Psoas muscle (tissue), 7 donors: ENCODE measurements at regions not wholly inside any gene's neighbourhood (a gene's known extent, or its start where the extent isn't known, plus 50 kb on each side); places are given as distances from the start of the nearest gene placed in this dataset.

Source experiments
- ATAC-seq, 4 donors: fragments of 200-7000 bp; cut with Tn5 transposase; one replicate each; pipeline ENCODE4 v1.9.1; 2020; ENCODE audit warnings: moderate library complexity in 3 of 4, mild to moderate bottlenecking in 2 of 4
- DNase-seq, 2 donors: peaks; one replicate each; pipeline ENCODE4 v3.0.0-alpha.2; 2020
- H3K27ac ChIP-seq: fragments of 200-600 bp; one replicate; pipeline ENCODE4 v1.8.0; 2022
- H3K27me3 ChIP-seq, 3 donors: fragments of 200-600 bp in 1 of 3; one replicate each; pipeline versions ENCODE4 v1.6.1 to v1.8.0; 2013 to 2022; ENCODE audit warnings: low read length in 2 of 3, mild to moderate bottlenecking in 2 of 3, moderate library complexity in 1 of 3; ENCODE audit not compliant: insufficient read depth in 3 of 3
- H3K36me3 ChIP-seq, 2 donors: fragments of 200-600 bp in 1 of 2; one replicate each; pipeline versions ENCODE4 v1.6.1 to v1.8.0; 2013 to 2022; ENCODE audit warnings: low read depth in 1 of 2, mild to moderate bottlenecking in 1 of 2, moderate library complexity in 1 of 2; ENCODE audit not compliant: insufficient read depth in 1 of 2
- H3K4me1 ChIP-seq: fragments of 200-600 bp; one replicate; pipeline ENCODE4 v1.8.0; 2022
- H3K4me3 ChIP-seq: fragments of 200-600 bp; one replicate; pipeline ENCODE4 v1.8.0; 2022; ENCODE audit warnings: mild to moderate bottlenecking
- H3K9me3 ChIP-seq: fragments of 200-600 bp; one replicate; pipeline ENCODE4 v1.8.0; 2022
- CTCF ChIP-seq: fragments of 200-600 bp; IDR thresholded peaks from one replicate; pipeline ENCODE4 v1.8.0; 2022; ENCODE audit warnings: antibody characterized with exemption
- WGBS, 3 donors: extraction: QIAGEN DNeasy Blood & Tissue Kit; methylation state at CpG; one replicate each; pipeline versions ENCODE4 v1.1.6 to v1.1.7; 2013; 5-methylcytosine and 5-hydroxymethylcytosine counted together
- intact Hi-C, 2 donors: fragments of 100-400 bp; cut with DNase I; formaldehyde crosslinking; loops; one replicate each; pipeline versions ENCODE4 v1.11.0 to v1.14.2; 2022
- donor health status: healthy with polysubstance abuse.
- donor health status: DM: no; HTN: no; CAD: no; lungs with moderate emphysema.
- donor health status: Bipolar disorder and iron deficiency.
- donor health status: healthy.
- donor health status: DM: yes; HTN: yes; CAD: no.
- donor health status: DM: no; HTN: no; CAD: no.
- donor health status: DM: yes; HTN: yes; CAD: no.

GRCh38 chr6:112799889-112800288 is 452.8 kb downstream of the RFPL4B start:
- H3K27me3 ChIP-seq: no peaks in the 10 kb centered on the region
- no peak overlapping the region for H3K27ac ChIP-seq
- no peak for DNase-seq
- no peaks in the 10 kb centered on the region for H3K36me3 ChIP-seq
- no peaks in the 10 kb centered on the region for H3K9me3 ChIP-seq
- H3K4me1 ChIP-seq: no peaks in the 10 kb centered on the region
- ATAC-seq: no peak
- intact Hi-C loops: no loop called here
- H3K4me3 ChIP-seq: no peak overlapping the region
- TF ChIP-seq CTCF: no peak
- WGBS, 3 donors: 87 to 97% (median 91%) methylated on average over 1 of the region's 1 CpG

- TF ChIP-seq CTCF: no peak
- DNase-seq: no peak
- WGBS, 3 donors: 88 to 95% (median 94%) methylated on average over 1 of the region's 1 CpG
- Histone ChIP-seq H3K27me3 (no peaks in the 10 kb centered on the region), H3K4me1 (no peaks in the 10 kb centered on the region), H3K27ac (no peak overlapping the region), H3K36me3 (no peaks in the 10 kb centered on the region), H3K9me3 (no peaks in the 10 kb centered on the region), H3K4me3 (no peak overlapping the region)
- no peak for ATAC-seq
- intact Hi-C loops: no loop called here
These were observed 453.3 kb downstream of the RFPL4B start for GRCh38 chr6:112800439-112800838.

- Histone ChIP-seq H3K4me3 (no peak overlapping the region), H3K27me3 (no peaks in the 10 kb centered on the region), H3K27ac (no peak overlapping the region), H3K4me1 (no peaks in the 10 kb centered on the region), H3K9me3 (no peaks in the 10 kb centered on the region), H3K36me3 (no peaks in the 10 kb centered on the region)
- DNase-seq: no peak
- intact Hi-C loops: no loop called here
- ATAC-seq: no peak
- WGBS, 3 donors: 92 to 93% (median 92%) methylated on average over 1 of the region's 1 CpG
- no peak for TF ChIP-seq CTCF
These were observed 453.8 kb downstream of the RFPL4B start for GRCh38 chr6:112800916-112801315.

GRCh38 chr6:112801468-112802080 is 454.4 kb downstream of the RFPL4B start:
- DNase-seq (no peak), ATAC-seq (no peak)
- Histone ChIP-seq H3K27me3 (no peaks in the 10 kb centered on the region), H3K4me1 (no peaks in the 10 kb centered on the region), H3K4me3 (no peak overlapping the region), H3K27ac (no peak overlapping the region), H3K9me3 (no peaks in the 10 kb centered on the region), H3K36me3 (no peaks in the 10 kb centered on the region)
- 50 to 61% (median 59%) methylated on average over 3 of the region's 3 CpGs for WGBS, 3 donors
- intact Hi-C loops: no loop called here
- no peak for TF ChIP-seq CTCF

- Histone ChIP-seq H3K27me3 (no peaks in the 10 kb centered on the region), H3K4me1 (no peaks in the 10 kb centered on the region), H3K36me3 (no peaks in the 10 kb centered on the region), H3K9me3 (no peaks in the 10 kb centered on the region), H3K27ac (no peak overlapping the region), H3K4me3 (no peak overlapping the region)
- TF ChIP-seq CTCF: no peak
- no peak for DNase-seq
- WGBS, 3 donors: 43 to 57% (median 56%) methylated on average over 1 of the region's 1 CpG
- intact Hi-C loops: no loop called here
- no peak for ATAC-seq
These were observed 455.0 kb downstream of the RFPL4B start for GRCh38 chr6:112802144-112802543.
